HG03558 (cell line): ENCODE measurements at regions not wholly inside any gene's neighbourhood (a gene's known extent, or its start where the extent isn't known, plus 50 kb on each side); places are given as distances from the start of the nearest gene placed in this dataset.
"Not testable (repeated sequence)": the region's sequence is repeated elsewhere in the genome, so short reads cannot be mapped to it uniquely, and the experiment has no call there.

Experiments used
- ATAC-seq: cut with Tn5 transposase; IDR thresholded peaks from one replicate; pipeline ENCODE4 v1.9.1; 2021; ENCODE audit warnings: moderate number of reproducible peaks; ENCODE audit not compliant: unreplicated experiment; ENCODE audit errors: extremely low read depth

- no peak for ATAC-seq
Measured at GRCh38 chr7:114294036-114294435, 120.6 kb upstream of the FOXP2 start.

GRCh38 chr7:114293289-114294012, 121.2 kb upstream of the FOXP2 start:
- ATAC-seq, result no peak

GRCh38 chr7:114279901-114280300, 134.7 kb upstream of the FOXP2 start:
- ATAC-seq, result no peak

- no peak for ATAC-seq
Measured at GRCh38 chr7:114273218-114273617, 141.4 kb upstream of the FOXP2 start.

- ATAC-seq, result no peak
Measured at GRCh38 chr7:114269714-114270113, 144.9 kb upstream of the FOXP2 start.

GRCh38 chr7:114267550-114267949, 147.1 kb upstream of the FOXP2 start:
- ATAC-seq, result not testable (repeated sequence)

GRCh38 chr7:114264023-114264422, 150.6 kb upstream of the FOXP2 start:
- no peak for ATAC-seq

GRCh38 chr7:114263219-114263618, 151.4 kb upstream of the FOXP2 start:
- no peak for ATAC-seq

- no peak for ATAC-seq
Measured at GRCh38 chr7:114255404-114255841, 159.2 kb upstream of the FOXP2 start.

- no peak for ATAC-seq
Measured at GRCh38 chr7:114243646-114244045, 171.0 kb upstream of the FOXP2 start.

- ATAC-seq, result no peak
Measured at GRCh38 chr7:114242992-114243507, 171.6 kb upstream of the FOXP2 start.

- no peak for ATAC-seq
Measured at GRCh38 chr7:114229246-114229645, 185.4 kb upstream of the FOXP2 start.

GRCh38 chr7:114225784-114226183, 188.8 kb upstream of the FOXP2 start:
- ATAC-seq, result no peak

- no peak for ATAC-seq
Measured at GRCh38 chr7:114218283-114218682, 196.3 kb upstream of the FOXP2 start.

GRCh38 chr7:114217026-114217806, 197.4 kb upstream of the FOXP2 start:
- ATAC-seq, result no peak

GRCh38 chr7:114214466-114214865, 200.1 kb upstream of the FOXP2 start:
- ATAC-seq, result no peak

- ATAC-seq, result no peak
Measured at GRCh38 chr7:114212721-114213429, 201.7 kb upstream of the FOXP2 start.

- no peak for ATAC-seq
Measured at GRCh38 chr7:114209968-114210367, 204.6 kb upstream of the FOXP2 start.

GRCh38 chr7:114206688-114207087, 207.9 kb upstream of the FOXP2 start:
- no peak for ATAC-seq

GRCh38 chr7:114196517-114196916, 218.1 kb upstream of the FOXP2 start:
- ATAC-seq, result no peak

GRCh38 chr7:114190387-114190786, 224.2 kb upstream of the FOXP2 start:
- ATAC-seq, result no peak
